Tibial artery (tissue), 4 donors: ENCODE measurements at regions not wholly inside any gene's neighbourhood (a gene's known extent, or its start where the extent isn't known, plus 50 kb on each side); places are given as distances from the start of the nearest gene placed in this dataset.

ENCODE experiments used
- DNase-seq, 2 donors: peaks; one replicate each; pipeline ENCODE4 v3.0.0-alpha.2; 2019
- H3K27ac ChIP-seq, 2 donors: fragments of 200-600 bp; sonication (generic) in 1 of 2; 1 replicate in 1 of 2; 2 replicates in 1 of 2; pipeline ENCODE4 v1.5.1; 2018 to 2019; ENCODE audit warnings: mild to moderate bottlenecking in 1 of 2
- H3K27me3 ChIP-seq, 2 donors: fragments of 200-600 bp; sonication (generic) in 1 of 2; one replicate each; pipeline versions ENCODE4 v1.5.1 to v1.6.0; 2016 to 2019
- H3K36me3 ChIP-seq, 3 donors: fragments of 200-600 bp; sonication (generic) in 2 of 3; one replicate each; pipeline ENCODE4 v1.5.1; 2016 to 2019; ENCODE audit warnings: mild to moderate bottlenecking in 2 of 3
- H3K4me1 ChIP-seq, 4 donors: fragments of 200-600 bp; sonication (generic) in 2 of 4; 1 replicate in 3 of 4; 2 replicates in 1 of 4; pipeline ENCODE4 v1.5.1; 2016 to 2019
- H3K4me3 ChIP-seq, 2 donors: fragments of 200-600 bp; sonication (generic) in 1 of 2; 1 replicate in 1 of 2; 2 replicates in 1 of 2; pipeline ENCODE4 v1.5.1; 2018 to 2019; ENCODE audit warnings: mild to moderate bottlenecking in 2 of 2
- H3K9me3 ChIP-seq, 3 donors: fragments of 200-600 bp; sonication (generic) in 1 of 3; one replicate each; pipeline ENCODE4 v1.5.1; 2016 to 2019
- CTCF ChIP-seq, 2 experiments: fragments of 200-600 bp in 1 of 2; fragments of 450-650 bp in 1 of 2; IDR thresholded peaks; one replicate each; pipeline ENCODE4 v1.5.1; 2017 to 2019; ENCODE audit warnings: antibody characterized with exemption in 2 of 2, mild to moderate bottlenecking in 1 of 2, moderate library complexity in 1 of 2
- intact Hi-C: fragments of 100-400 bp; cut with DNase I; formaldehyde crosslinking; loops from one replicate; pipeline ENCODE4 v1.15.0; 2023; ENCODE audit warnings: low total_unique reads

GRCh38 chr12:88951860-88952561 is 371.7 kb upstream of the KITLG start:
- Histone ChIP-seq H3K4me1 (no peaks in the 10 kb centered on the region), H3K4me3 (no peak overlapping the region), H3K27me3 (no peaks in the 10 kb centered on the region), H3K9me3 (no peaks in the 10 kb centered on the region), H3K27ac (no peak overlapping the region), H3K36me3 (no peaks in the 10 kb centered on the region)
- intact Hi-C loops, result no loop called here
- no peak for TF ChIP-seq CTCF (IDR thresholded peaks at IDR 0.05)
- DNase-seq, result no peak

- Histone ChIP-seq H3K27me3 (no peaks in the 10 kb centered on the region), H3K36me3 (no peaks in the 10 kb centered on the region), H3K9me3 (no peaks in the 10 kb centered on the region), H3K4me1 (peaks cover 0 to 4% (median 0%) of the 10 kb centered on the region in 4 donors), H3K4me3 (no peak overlapping the region), H3K27ac (no peak overlapping the region)
- no peak for DNase-seq
- TF ChIP-seq CTCF (IDR thresholded peaks at IDR 0.05), result no peak
- intact Hi-C loops, result no loop called here
Observed at GRCh38 chr12:88951177-88951576, 370.9 kb upstream of the KITLG start.

GRCh38 chr12:88947486-88948043 is 367.3 kb upstream of the KITLG start:
- Histone ChIP-seq H3K36me3 (no peaks in the 10 kb centered on the region), H3K4me3 (no peak overlapping the region), H3K4me1 (peaks cover 0 to 4% (median 0%) of the 10 kb centered on the region in 4 donors), H3K9me3 (no peaks in the 10 kb centered on the region), H3K27ac (no peak overlapping the region), H3K27me3 (no peaks in the 10 kb centered on the region)
- DNase-seq, result no peak
- intact Hi-C loops, result no loop called here
- no peak for TF ChIP-seq CTCF (IDR thresholded peaks at IDR 0.05)

- Histone ChIP-seq H3K27me3 (no peaks in the 10 kb centered on the region), H3K36me3 (no peaks in the 10 kb centered on the region), H3K4me1 (peaks cover 0 to 4% (median 0%) of the 10 kb centered on the region in 4 donors), H3K27ac (no peak overlapping the region), H3K4me3 (no peak overlapping the region), H3K9me3 (no peaks in the 10 kb centered on the region)
- TF ChIP-seq CTCF (IDR thresholded peaks at IDR 0.05), result no peak
- intact Hi-C loops, result no loop called here
- peak in 1 of 2 donors; percentile 20 for DNase-seq
Observed at GRCh38 chr12:88946372-88946997, 366.2 kb upstream of the KITLG start.

GRCh38 chr12:88945051-88945732 is 364.9 kb upstream of the KITLG start:
- Histone ChIP-seq H3K9me3 (no peaks in the 10 kb centered on the region), H3K36me3 (no peaks in the 10 kb centered on the region), H3K4me3 (no peak overlapping the region), H3K27me3 (no peaks in the 10 kb centered on the region), H3K4me1 (peaks cover 0 to 4% (median 0%) of the 10 kb centered on the region in 4 donors), H3K27ac (no peak overlapping the region)
- no peak for DNase-seq
- no peak for TF ChIP-seq CTCF (IDR thresholded peaks at IDR 0.05)
- intact Hi-C loops, result no loop called here
